Hindlimb muscle (tissue), 1 donor: ENCODE measurements at regions not wholly inside any gene's neighbourhood (a gene's known extent, or its start where the extent isn't known, plus 50 kb on each side); places are given as distances from the start of the nearest gene placed in this dataset.

Source experiments
- DNase-seq: peaks from one replicate; pipeline ENCODE4 v3.0.0-alpha.2; 2013

- DNase-seq = no peak
Measured at GRCh38 chr10:128429321-128429720, 303.1 kb upstream of the MKI67 start.

GRCh38 chr10:128429835-128430513, 303.8 kb upstream of the MKI67 start:
- no peak for DNase-seq

GRCh38 chr10:128431083-128431482, 304.9 kb upstream of the MKI67 start:
- DNase-seq = no peak

GRCh38 chr10:128431506-128431905, 305.3 kb upstream of the MKI67 start:
- no peak for DNase-seq

- DNase-seq = no peak
Measured at GRCh38 chr10:128432011-128432410, 305.8 kb upstream of the MKI67 start.

GRCh38 chr10:128432423-128432822, 306.2 kb upstream of the MKI67 start:
- DNase-seq = no peak

GRCh38 chr10:128435811-128436210, 309.6 kb upstream of the MKI67 start:
- DNase-seq = no peak

- no peak for DNase-seq
Measured at GRCh38 chr10:128437786-128438345, 311.6 kb upstream of the MKI67 start.

- no peak for DNase-seq
Measured at GRCh38 chr10:128438417-128439063, 312.3 kb upstream of the MKI67 start.

GRCh38 chr10:128440513-128441160, 314.4 kb upstream of the MKI67 start:
- no peak for DNase-seq

GRCh38 chr10:128443925-128444518, 317.8 kb upstream of the MKI67 start:
- DNase-seq = no peak

- no peak for DNase-seq
Measured at GRCh38 chr10:128448796-128449195, 322.6 kb upstream of the MKI67 start.

- no peak for DNase-seq
Measured at GRCh38 chr10:128451879-128452278, 325.7 kb upstream of the MKI67 start.

GRCh38 chr10:128456271-128456670, 330.0 kb upstream of the MKI67 start:
- no peak for DNase-seq

GRCh38 chr10:128457136-128457535, 330.9 kb upstream of the MKI67 start:
- no peak for DNase-seq

- no peak for DNase-seq
Measured at GRCh38 chr10:128461991-128462390, 335.8 kb upstream of the MKI67 start.

- no peak for DNase-seq
Measured at GRCh38 chr10:128462844-128463243, 336.6 kb upstream of the MKI67 start.

GRCh38 chr10:128463991-128464760, 338.0 kb upstream of the MKI67 start:
- no peak for DNase-seq

- DNase-seq = no peak
Measured at GRCh38 chr10:128465697-128466096, 339.5 kb upstream of the MKI67 start.

GRCh38 chr10:128466831-128467371, 340.7 kb upstream of the MKI67 start:
- no peak for DNase-seq

- no peak for DNase-seq
Measured at GRCh38 chr10:128468462-128468861, 342.2 kb upstream of the MKI67 start.

- DNase-seq = no peak
Measured at GRCh38 chr10:128469515-128469914, 343.3 kb upstream of the MKI67 start.
